Stimulated activated CD8-positive, alpha-beta memory T cell treated with anti-CD3 and anti-CD28 coated beads, Interleukin-2, amount 100 ng/mL, for 1 hour (primary cell): ENCODE measurements at regions not wholly inside any gene's neighbourhood (a gene's known extent, or its start where the extent isn't known, plus 50 kb on each side); places are given as distances from the start of the nearest gene placed in this dataset.
"Not testable (repeated sequence)": the region's sequence is repeated elsewhere in the genome, so short reads cannot be mapped to it uniquely, and the experiment has no call there.

Source experiments
- DNase-seq, 2 donors: peaks; one replicate each; pipeline ENCODE4 v3.0.0-alpha.2; 2020; ENCODE audit warnings: low read depth in 2 of 2

DNA sequence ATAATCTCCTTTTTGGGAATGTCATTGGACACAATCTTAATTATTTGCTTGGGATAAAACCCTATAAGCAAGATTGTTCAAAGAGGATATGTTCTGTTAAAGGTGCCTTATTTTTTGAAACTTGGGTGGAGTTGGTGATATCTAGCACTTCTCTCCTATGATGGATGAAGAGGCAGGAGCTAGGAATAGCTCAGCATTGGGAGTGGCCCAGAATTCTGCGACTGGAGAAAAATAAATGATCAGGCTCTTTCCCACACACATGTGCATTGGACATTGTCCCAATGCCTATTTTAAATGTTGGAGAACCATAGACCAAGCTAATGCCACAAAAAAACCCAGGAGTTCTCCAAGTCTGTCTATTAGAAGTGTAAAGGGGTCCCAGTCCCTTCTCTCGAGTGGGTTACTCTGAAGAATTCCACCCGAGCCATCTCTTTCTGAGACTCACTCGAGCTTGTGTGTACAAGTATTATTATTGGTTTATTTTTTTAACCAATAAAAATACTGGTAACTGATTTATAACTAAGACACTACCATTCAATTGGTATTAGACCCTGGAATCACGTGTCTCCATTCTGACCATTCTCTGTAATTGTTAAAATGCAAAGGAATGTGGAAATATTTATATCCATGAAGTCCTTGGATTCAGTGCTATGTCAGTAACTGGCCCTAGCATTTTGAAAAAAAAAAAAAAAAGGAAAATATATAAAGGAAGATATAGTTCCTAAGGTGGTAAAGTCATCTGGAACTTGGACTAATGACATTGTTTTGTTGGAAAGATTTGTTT lies 437.5 kb upstream of the TMEM132C start:
- no peak for DNase-seq

GRCh38 chr12:127830065-127830460 lies 436.9 kb upstream of the TMEM132C start:
- DNase-seq, result no peak

DNA sequence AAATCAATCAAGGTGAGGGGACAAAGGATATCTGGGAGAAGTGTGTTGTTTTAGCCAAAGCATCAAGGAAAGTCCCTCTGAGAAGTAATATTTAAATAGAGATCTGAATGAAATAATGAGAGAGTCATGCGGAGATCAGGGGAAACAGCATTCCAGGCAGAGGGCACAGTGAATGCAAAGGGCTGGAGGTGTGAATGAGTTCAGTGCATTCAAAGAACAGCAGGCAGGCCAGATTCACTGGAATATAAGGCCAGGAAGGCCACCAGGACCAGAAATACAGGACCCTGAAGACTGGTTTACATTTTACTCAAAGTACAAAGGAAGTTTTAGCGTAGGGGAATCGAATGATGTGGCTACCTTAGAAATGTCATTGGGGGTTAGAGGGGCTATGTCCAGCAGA lies 436.2 kb upstream of the TMEM132C start:
- no peak for DNase-seq

DNA sequence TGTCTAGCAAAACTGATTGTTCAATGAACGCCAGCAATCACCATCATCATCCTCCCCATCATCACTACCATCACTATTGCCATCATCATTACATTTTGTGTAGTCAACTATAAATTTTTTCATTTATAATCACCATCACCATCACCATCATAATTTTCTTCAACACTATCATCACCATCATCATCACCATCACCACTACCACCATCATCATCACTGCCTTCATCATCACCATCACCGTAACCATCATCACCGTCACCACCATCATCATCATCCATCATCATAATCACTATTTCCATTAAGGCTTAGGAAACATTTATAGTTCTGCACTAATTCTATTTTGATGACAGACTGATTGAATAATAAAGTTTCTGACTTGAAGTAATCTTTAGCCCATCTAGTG lies 434.8 kb upstream of the TMEM132C start:
- no peak for DNase-seq

DNA sequence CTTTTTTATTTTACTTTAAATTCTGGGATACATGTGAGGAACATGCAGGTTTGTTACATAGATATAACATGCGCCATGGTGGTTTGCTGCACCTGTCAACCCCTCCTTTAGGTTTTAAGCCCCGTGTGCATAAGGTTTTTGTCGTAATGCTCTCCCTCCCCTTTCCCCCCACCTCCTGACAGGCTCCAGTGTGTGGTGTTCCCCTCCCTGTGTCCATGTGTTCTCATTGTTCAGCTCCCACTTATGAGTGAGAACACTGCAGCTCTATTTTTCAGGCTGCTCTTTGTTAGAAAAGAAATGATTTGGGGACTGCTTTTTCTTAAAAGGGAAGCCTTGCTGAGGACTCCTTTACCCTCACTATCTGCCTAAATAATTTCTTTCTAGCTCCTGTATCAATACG lies 430.2 kb upstream of the TMEM132C start:
- not testable (repeated sequence) for DNase-seq

- DNase-seq, result no peak
These were observed 409.3 kb upstream of the TMEM132C start for GRCh38 chr12:127857661-127858060.

DNA sequence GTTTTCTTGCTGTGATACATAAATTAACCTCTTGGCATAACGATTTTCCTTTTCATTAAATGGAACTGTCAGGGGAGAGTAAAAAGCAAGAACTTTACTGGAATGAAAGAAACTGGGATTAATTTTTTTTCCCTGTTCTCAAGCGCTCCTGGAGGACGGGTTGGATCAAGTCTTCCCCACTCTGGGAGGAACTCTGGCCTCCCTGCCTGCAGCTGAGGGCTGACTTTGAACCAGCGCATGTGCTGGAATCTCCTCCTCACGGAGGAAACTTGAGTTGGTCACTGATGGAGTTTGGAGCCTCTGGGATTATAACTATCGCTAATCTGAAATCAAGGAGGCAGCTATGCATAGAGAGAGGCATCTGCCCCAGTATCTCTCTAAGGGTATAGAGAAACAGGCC lies 406.4 kb upstream of the TMEM132C start:
- DNase-seq, result no peak

- no peak for DNase-seq
These were observed 405.6 kb upstream of the TMEM132C start for GRCh38 chr12:127861406-127861805.

GRCh38 chr12:127873306-127873705 lies 393.7 kb upstream of the TMEM132C start:
- no peak for DNase-seq

DNA sequence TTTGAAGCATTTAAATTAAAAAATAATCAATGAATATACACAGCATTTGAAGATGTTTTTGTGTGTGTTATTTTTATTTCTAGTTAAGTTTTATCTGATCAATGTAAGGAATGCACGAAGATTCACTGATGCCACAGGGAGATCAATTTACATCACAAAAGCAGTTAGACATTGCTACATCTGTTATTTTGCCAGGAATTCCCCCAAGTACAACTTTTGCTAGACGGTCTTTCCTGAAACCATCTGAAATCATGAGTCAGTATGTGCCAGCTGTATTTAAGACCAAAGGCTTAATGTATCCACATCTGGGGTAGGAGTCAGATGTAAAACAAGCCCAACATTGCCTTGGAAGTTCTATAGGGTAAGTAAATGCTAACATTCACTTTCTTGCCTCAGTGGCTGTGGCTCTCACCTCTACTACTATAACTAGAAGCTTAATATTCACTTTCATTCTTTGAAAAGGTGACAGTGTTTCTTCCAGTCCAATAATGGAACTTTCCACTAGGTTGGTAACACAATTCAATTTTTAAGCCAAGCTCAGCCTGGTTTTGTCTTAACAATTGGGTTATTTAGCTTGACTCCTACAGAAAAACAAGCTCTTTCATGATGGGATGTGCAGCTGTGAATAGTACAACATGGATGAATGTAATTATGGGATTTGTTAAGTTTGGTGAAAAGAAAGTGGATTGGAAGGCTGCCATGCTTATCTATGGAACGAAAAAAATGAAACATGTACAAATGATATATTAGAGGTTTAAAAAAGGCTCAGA lies 385.4 kb upstream of the TMEM132C start:
- no peak for DNase-seq

- no peak for DNase-seq
These were observed 384.0 kb upstream of the TMEM132C start for GRCh38 chr12:127883013-127883412.

- no peak for DNase-seq
These were observed 380.8 kb upstream of the TMEM132C start for GRCh38 chr12:127885954-127886750.

DNA sequence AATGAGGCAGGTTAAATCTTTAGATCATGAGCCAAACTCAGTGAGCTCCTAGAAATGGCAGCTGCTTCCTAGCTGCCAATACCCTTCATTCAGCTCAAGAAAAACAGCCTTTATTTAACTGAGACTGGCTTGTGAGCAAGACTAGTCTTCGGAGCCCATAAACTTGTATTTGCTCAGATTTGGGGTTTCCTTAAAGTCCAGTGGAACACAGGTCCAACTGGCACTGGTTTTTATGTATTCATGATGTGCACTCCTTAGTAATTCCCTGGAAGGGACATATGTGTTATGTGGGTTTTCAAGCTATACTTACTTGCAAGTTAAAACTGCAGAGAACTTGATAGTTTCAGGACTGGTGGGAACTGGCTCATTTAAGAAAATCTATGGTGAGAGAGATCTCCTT lies 380.1 kb upstream of the TMEM132C start:
- no peak for DNase-seq

DNA sequence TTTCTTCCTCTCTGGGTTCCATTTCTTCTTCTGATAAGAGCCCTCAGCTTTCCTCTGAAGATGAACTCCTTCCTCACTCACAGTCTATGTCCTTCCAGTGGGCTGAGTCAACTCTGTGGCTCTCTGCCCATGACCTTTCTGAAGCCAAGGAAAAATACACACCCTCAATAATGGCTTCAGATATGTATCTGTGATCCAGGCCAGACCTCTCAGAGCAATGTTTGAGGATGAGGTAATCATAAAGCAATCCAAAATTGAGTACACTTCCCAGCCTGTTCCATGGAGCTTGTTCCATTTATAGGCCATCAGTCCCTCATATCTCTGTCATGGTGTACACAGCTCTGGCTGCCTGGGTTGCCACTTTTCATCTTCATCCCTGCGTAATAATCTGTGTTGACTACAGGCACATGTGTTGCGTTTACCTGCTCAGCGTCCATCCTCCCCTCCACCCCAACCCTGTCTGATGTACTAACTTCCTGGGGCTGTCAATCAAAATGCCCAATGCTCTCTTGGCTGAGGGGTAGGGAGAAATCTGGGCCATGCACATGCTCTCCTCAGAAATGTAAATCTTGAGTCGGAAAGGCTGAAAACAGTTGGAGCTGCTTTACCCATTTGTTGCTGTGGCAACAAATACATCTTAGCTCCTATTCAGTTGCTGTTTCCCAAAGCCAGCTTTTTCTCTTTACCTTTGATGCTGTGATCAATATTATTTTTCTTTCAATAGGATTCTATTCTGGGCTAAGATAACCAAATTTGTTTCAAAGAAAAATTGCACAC lies 377.8 kb upstream of the TMEM132C start:
- no peak for DNase-seq

DNA sequence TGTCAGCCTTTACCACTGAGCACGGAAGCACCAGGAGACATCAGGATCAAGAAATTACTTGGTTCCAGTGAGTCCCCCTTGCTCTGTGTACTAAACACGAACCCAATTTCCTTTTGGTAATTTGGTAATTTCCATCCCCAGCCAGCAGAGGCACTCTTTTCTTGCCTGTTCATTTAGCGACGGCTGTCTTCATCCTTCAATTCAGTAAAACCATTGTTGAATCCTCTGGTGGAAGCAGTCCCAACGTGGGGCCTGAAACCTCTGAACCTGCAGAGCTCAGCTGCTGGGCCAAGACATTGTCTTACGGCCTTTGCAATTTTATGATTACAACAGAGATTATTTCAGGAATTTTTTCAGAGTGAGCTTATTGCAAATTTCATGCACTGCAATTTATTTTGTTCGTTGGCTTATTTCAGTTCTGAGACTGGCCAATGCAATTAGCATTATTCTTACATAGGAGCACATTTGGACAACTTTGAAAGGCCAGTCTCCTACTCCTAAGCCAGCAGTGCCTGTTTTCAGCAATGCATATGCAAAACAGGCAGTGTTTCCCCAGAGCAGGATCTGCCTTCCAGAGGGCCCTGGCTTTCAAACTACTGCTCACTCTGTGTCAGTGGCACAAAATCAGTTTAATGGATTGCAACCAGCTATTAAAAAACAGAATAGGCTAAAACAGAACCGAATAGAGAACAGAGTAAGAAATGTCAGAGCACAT lies 372.9 kb upstream of the TMEM132C start:
- DNase-seq, result no peak

DNA sequence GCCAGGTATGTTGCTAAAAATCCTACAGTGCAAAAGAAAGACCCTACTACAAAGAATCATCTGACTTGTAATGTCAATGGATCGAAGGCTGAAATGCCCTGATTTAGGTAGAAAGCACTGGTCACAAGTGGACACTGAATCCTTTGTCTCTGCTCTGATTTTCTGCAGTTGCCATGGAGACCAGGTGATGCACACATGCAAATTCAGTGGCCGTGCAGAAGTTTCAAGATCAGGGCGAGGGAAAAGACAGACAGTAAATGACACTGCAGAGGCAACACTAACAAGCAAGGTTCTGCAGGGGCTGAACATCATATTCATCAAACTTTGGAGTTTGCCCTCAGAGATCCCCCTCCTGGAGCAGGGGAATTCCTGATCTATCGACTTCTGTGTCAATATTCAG lies 370.3 kb upstream of the TMEM132C start:
- DNase-seq, result no peak

DNA sequence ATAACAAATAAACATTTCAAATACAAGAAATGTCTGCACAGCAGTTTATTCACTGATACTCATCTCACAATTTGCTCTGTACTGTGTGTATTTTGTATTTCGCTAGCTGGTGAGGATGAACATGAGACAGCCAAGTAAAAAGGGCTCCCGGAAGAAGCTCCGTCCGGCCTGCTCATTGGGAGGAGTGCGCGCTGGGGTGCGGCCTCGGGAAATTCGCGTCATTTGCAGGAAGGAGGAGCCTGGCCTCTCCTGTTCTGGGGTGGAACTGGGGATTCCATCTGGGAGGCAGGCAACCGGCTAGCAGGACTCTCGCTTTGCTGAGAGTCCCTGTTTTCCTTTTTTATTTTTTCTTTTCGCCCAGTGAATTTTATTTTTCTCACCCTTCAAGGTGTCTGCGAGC lies 368.4 kb upstream of the TMEM132C start:
- no peak for DNase-seq

GRCh38 chr12:127899971-127900370 lies 367.0 kb upstream of the TMEM132C start:
- DNase-seq, result no peak

GRCh38 chr12:127900386-127900785 lies 366.6 kb upstream of the TMEM132C start:
- DNase-seq, result no peak

DNA sequence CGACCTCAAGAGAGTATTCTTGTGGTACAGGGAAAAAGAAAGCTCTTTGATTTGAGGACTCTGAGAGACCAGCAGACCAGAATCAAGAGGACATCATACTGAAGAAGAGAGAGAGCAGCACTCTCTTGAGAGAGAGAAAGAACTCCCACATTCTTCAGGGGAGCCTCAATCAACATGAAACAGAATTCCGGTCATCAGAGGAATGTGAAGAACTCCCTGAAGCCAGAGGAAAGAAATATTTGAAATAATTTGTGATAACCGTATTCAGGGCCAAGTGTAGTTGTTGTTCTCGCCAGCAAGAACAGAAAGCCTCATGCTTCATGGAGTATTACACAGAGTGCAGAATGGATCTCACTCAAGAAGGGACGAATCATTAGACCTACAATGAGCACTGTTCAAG lies 363.8 kb upstream of the TMEM132C start:
- DNase-seq, result no peak

- no peak for DNase-seq
These were observed 357.9 kb upstream of the TMEM132C start for GRCh38 chr12:127909041-127909440.
